SK-N-SH treated with all-trans-retinoic acid at 6 μM for 48 hours (cell line): ENCODE measurements at regions not wholly inside any gene's neighbourhood (a gene's known extent, or its start where the extent isn't known, plus 50 kb on each side); places are given as distances from the start of the nearest gene placed in this dataset.

Experiments
- ATAC-seq: fragments of 200-7000 bp; cut with Tn5 transposase; 3 replicates; pipeline ENCODE4 v1.9.1; 2020; ENCODE audit warnings: mild to moderate bottlenecking, moderate library complexity
- ARNTL ChIP-seq: fragments of 450-650 bp; formaldehyde crosslinking; IDR thresholded peaks from 2 replicates; pipeline ENCODE4 v1.5.0; 2020; ENCODE audit warnings: low read depth, mild to moderate bottlenecking, moderate library complexity, borderline replicate concordance
- BACH2 ChIP-seq: fragments of 250-450 bp; sonication (Bioruptor Pico); IDR thresholded peaks from 2 replicates; pipeline ENCODE4 v1.9.0; 2021; ENCODE audit warnings: mild to moderate bottlenecking, borderline replicate concordance
- CSDC2 ChIP-seq: fragments of 250-450 bp; sonication (Bioruptor Pico); IDR thresholded peaks from 2 replicates; pipeline ENCODE4 v1.5.0; 2020; ENCODE audit warnings: mild to moderate bottlenecking, moderate library complexity
- ESRRG ChIP-seq: fragments of 250-450 bp; sonication (Bioruptor Pico); IDR thresholded peaks from 2 replicates; pipeline ENCODE4 v1.6.1; 2021; ENCODE audit warnings: mild to moderate bottlenecking
- GLIS3 ChIP-seq: fragments of 250-450 bp; sonication (Bioruptor Pico); IDR thresholded peaks from 2 replicates; pipeline ENCODE4 v1.5.0; 2020; ENCODE audit warnings: mild to moderate bottlenecking, moderate library complexity
- ISL1 ChIP-seq: fragments of 250-450 bp; sonication (Bioruptor Pico); IDR thresholded peaks from 2 replicates; pipeline ENCODE4 v2.1.2; 2022; ENCODE audit warnings: mild to moderate bottlenecking, moderate library complexity
- OSR1 ChIP-seq: fragments of 250-450 bp; sonication (Bioruptor Pico); IDR thresholded peaks from 2 replicates; pipeline ENCODE4 v1.8.0; 2022; ENCODE audit warnings: moderate library complexity, mild to moderate bottlenecking, inconsistent platforms
- RARB ChIP-seq: fragments of 250-450 bp; sonication (Bioruptor Pico); IDR thresholded peaks from 2 replicates; pipeline ENCODE4 v1.8.0; 2021; ENCODE audit warnings: mild to moderate bottlenecking, moderate library complexity
- SNAI2 ChIP-seq: fragments of 250-450 bp; sonication (Bioruptor Pico); IDR thresholded peaks from 2 replicates; pipeline ENCODE4 v1.5.0; 2020; ENCODE audit warnings: mild to moderate bottlenecking, moderate library complexity
- TCF4 ChIP-seq: fragments of 250-450 bp; sonication (Bioruptor Pico); IDR thresholded peaks from 2 replicates; pipeline ENCODE4 v1.8.0; 2021; ENCODE audit warnings: mild to moderate bottlenecking, moderate library complexity, borderline replicate concordance
- TOX ChIP-seq: fragments of 250-450 bp; sonication (Bioruptor Pico); IDR thresholded peaks from 2 replicates; pipeline ENCODE4 v1.8.0; 2021; ENCODE audit warnings: mild to moderate bottlenecking, moderate library complexity, borderline replicate concordance
- ZC3H10 ChIP-seq: fragments of 250-450 bp; sonication (Bioruptor Pico); IDR thresholded peaks from 2 replicates; pipeline ENCODE4 v1.5.1; 2021; ENCODE audit warnings: mild to moderate bottlenecking, moderate library complexity
- ZFP3 ChIP-seq: fragments of 250-450 bp; sonication (Bioruptor Pico); IDR thresholded peaks from 2 replicates; pipeline ENCODE4 v1.5.0; 2020; ENCODE audit warnings: mild to moderate bottlenecking, moderate library complexity
- ZFP30 ChIP-seq: fragments of 450-650 bp; formaldehyde crosslinking; IDR thresholded peaks from 2 replicates; pipeline ENCODE4 v1.5.0; 2022; ENCODE audit warnings: mild to moderate bottlenecking, moderate library complexity
- ZNF565 ChIP-seq: fragments of 450-650 bp; formaldehyde crosslinking; conservative IDR thresholded peaks from 2 replicates; pipeline ENCODE4 v1.5.0; 2020; ENCODE audit warnings: low read depth, mild to moderate bottlenecking, moderate library complexity
- ZNF70 ChIP-seq: fragments of 450-650 bp; formaldehyde crosslinking; IDR thresholded peaks from 2 replicates; pipeline ENCODE4 v1.5.0; 2020; ENCODE audit warnings: mild to moderate bottlenecking, moderate library complexity
- ZNF8 ChIP-seq: fragments of 450-650 bp; formaldehyde crosslinking; IDR thresholded peaks from 2 replicates; pipeline ENCODE4 v1.5.0; 2020; ENCODE audit warnings: mild to moderate bottlenecking, moderate library complexity
- TF ChIP-seq, protein P1 (sequence below): fragments of 250-450 bp; sonication (Bioruptor Pico); IDR thresholded peaks from 2 replicates; pipeline ENCODE4 v1.5.1; 2021; ENCODE audit warnings: mild to moderate bottlenecking, moderate library complexity
- TF ChIP-seq, protein P2 (sequence below): fragments of 250-450 bp; sonication (Bioruptor Pico); IDR thresholded peaks from 2 replicates; pipeline ENCODE4 v1.8.0; 2021; ENCODE audit warnings: low read depth, mild to moderate bottlenecking, moderate library complexity, borderline replicate concordance
- TF ChIP-seq, protein P3 (sequence below): fragments of 250-450 bp; sonication (Bioruptor Pico); IDR thresholded peaks from 2 replicates; pipeline ENCODE4 v1.8.0; 2020; ENCODE audit warnings: mild to moderate bottlenecking, moderate library complexity, borderline replicate concordance
- TF ChIP-seq, protein P4 (sequence below): fragments of 250-450 bp; sonication (Bioruptor Pico); IDR thresholded peaks from 2 replicates; pipeline ENCODE4 v1.5.1; 2020; ENCODE audit warnings: low read depth, mild to moderate bottlenecking, moderate library complexity

DNA sequence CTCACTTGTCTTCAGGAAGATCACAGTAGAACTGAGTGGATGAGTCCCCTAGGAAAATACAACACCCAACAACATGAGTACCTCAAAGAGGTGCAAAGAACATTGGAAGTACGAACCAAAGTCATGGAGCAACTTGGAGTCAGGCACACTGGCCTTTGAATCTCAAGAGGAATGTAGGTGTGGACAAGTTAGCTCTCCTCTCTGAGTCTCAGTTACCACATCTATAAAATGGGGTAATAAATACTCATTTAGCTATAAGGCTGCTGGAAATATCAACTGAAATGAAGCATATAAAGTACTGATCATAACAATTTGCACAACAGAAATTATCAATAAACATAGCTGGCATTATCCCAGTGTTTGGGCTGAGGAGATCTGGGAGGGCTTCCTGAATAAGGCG lies 96.7 kb upstream of the JUN start (continued):
- TF ChIP-seq GLIS3 (CRISPR knock-in tag) (no peak), ZNF8 (no peak), CSDC2 (CRISPR knock-in tag) (no peak), TOX (CRISPR knock-in tag) (no peak), ISL1 (CRISPR knock-in tag) (no peak)
- TF ChIP-seq, protein P1, sequence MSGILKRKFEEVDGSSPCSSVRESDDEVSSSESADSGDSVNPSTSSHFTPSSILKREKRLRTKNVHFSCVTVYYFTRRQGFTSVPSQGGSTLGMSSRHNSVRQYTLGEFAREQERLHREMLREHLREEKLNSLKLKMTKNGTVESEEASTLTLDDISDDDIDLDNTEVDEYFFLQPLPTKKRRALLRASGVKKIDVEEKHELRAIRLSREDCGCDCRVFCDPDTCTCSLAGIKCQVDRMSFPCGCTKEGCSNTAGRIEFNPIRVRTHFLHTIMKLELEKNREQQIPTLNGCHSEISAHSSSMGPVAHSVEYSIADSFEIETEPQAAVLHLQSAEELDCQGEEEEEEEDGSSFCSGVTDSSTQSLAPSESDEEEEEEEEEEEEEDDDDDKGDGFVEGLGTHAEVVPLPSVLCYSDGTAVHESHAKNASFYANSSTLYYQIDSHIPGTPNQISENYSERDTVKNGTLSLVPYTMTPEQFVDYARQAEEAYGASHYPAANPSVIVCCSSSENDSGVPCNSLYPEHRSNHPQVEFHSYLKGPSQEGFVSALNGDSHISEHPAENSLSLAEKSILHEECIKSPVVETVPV (CRISPR knock-in tag): no peak
- TF ChIP-seq, all 23 proteins: peak for 0

DNA sequence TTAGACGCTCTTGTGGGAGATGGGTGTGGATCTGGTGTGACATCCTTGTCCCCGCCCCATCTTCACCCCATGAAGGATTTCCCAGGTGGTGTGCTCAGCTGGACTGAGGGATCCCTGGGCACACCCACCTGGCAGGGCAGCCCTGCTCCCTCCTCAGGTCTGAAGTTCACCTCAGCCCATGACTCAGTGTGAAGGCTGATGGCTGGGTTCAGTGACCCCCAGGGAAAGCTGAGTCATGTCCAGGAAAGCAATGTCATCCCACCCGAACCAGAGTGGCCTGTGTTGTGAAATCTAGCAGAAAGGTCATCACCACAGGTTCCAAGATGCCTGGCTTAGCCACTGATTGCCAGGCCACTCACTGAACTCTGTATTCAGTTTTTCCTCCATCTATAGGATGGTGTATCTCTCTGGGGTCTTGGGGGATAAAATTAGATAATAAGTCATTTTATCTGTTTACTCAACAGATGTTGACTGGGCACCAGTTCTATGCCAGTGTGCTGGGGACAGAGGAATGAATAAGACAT lies 97.7 kb upstream of the JUN start:
- no peak for ATAC-seq

DNA sequence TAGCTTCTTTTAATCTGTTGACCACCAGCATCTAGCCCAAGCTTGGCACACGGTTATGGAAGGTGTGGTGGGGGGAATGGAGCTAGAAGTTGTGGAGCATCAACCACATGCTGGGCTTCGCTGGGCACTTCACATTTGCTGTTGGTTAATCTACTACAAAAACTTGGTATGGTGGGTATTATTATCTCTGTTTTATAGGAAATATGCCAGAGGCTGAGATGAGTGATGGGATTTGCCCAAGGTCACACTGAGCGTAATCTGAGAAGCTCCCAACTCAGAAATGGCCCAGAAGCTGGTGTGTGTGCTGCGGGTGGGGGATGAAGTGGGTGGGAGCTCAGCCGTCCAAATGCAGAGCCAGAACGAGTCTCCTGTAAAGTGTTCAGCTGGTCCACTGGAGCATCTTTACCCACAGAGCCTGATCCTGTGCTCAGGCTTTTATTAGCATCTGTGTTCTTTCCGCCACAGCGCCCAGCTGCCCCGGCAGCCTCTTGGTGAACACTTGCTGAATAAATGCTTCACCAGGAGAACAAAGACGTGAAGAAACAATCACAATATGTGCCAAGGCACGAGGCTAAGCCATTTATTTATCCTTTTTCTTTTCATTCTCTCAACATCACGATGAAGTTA lies 98.6 kb upstream of the JUN start:
- TF ChIP-seq, protein P2, sequence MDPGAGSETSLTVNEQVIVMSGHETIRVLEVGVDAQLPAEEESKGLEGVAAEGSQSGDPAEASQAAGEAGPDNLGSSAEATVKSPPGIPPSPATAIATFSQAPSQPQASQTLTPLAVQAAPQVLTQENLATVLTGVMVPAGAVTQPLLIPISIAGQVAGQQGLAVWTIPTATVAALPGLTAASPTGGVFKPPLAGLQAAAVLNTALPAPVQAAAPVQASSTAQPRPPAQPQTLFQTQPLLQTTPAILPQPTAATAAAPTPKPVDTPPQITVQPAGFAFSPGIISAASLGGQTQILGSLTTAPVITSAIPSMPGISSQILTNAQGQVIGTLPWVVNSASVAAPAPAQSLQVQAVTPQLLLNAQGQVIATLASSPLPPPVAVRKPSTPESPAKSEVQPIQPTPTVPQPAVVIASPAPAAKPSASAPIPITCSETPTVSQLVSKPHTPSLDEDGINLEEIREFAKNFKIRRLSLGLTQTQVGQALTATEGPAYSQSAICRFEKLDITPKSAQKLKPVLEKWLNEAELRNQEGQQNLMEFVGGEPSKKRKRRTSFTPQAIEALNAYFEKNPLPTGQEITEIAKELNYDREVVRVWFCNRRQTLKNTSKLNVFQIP (CRISPR knock-in tag): no peak
- TF ChIP-seq OSR1 (CRISPR knock-in tag): no peak
- no peak for TF ChIP-seq ZFP3
- TF ChIP-seq BACH2 (CRISPR knock-in tag): no peak
- ATAC-seq: no peak; the same call in 2 of the 3 replicates

More for the DNA sequence above, 97.7 kb upstream of the JUN start:
- no peak for TF ChIP-seq ZFP3
- TF ChIP-seq ZC3H10 (CRISPR knock-in tag): no peak
- TF ChIP-seq, all 23 proteins: peak for 0

DNA sequence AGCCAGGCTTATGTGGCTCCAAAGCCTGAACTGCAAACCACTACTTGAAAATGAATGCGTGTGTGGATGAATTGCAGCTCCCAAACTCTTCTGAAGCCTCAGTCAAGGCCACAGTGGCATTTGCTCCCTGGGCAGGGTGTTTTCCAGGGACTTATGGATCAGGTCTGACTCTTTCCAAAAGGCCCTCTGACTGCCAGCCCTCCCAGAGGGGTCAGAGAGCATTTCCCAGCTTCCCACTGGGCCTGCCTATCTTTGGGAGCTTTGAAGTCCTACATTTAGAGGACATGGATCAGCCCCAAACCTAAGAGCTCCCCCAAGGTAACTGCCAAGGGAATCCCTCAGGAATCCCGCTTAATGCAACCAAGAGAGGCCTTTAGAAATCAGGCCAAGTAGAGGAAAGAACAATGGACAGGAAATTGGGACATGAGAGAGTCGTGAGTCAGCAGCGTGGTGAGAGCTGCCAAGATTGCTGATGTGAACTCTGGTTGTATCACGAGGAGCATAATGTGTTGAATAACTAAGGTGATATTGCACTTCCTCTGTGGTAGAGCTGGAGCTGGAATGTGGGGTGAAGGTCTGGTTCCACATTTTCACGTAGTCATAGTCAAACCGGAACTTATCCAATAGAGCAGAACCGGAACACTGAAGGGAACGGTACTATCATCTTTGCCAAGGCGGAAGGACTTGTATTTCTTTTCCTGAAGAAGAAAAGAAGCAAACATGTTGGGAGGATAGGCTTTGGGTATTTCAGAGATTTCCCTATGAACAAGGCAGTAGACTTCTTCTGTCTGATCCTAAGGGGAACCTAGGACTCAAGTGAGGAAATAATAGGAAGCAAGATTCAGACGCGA lies 99.4 kb upstream of the JUN start:
- TF ChIP-seq ZNF70: peak; percentile 98
- no peak for TF ChIP-seq ZNF565
- ATAC-seq: peak; percentile 85

DNA sequence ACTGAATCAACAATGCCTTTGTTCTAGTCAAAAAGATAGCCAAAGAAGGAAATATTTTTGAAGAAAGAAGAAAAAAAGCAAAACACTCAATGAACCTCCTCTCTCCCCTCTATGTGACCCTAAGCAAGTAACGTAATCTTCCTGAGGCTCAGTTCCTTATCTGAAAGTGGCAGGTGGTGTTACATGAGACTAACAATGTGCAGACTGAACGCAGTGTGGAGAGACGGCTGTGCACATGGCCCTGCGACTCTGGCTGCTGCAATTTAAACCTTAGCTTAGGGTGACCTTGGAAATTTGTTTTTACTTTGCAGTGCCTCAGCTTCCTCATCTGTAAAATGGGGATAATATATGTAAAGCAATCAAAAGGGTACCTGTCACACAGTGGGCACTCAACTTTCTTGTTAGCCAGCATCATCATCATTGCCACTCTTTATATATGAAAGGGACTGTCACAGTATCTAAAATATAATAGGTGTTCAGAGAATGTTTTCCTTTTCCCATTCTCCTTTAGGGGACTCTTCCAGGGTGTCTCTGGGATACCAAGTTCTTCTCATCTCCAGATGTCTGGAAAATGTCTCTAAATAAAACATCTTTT lies 100.1 kb upstream of the JUN start:
- ATAC-seq: no peak
- TF ChIP-seq BACH2 (CRISPR knock-in tag) (no peak), CSDC2 (CRISPR knock-in tag) (no peak), TCF4 (CRISPR knock-in tag) (no peak), OSR1 (CRISPR knock-in tag) (no peak), ZNF565 (no peak), ARNTL (CRISPR knock-in tag) (no peak), ZNF8 (no peak), ESRRG (CRISPR knock-in tag) (no peak), ZFP3 (no peak), SNAI2 (CRISPR knock-in tag) (no peak), ZFP30 (CRISPR knock-in tag) (no peak), GLIS3 (CRISPR knock-in tag) (no peak), ZC3H10 (CRISPR knock-in tag) (no peak), RARB (no peak), ZNF70 (no peak), ISL1 (CRISPR knock-in tag) (no peak)
- TF ChIP-seq, protein P1 (CRISPR knock-in tag): no peak
- TF ChIP-seq, protein P3, sequence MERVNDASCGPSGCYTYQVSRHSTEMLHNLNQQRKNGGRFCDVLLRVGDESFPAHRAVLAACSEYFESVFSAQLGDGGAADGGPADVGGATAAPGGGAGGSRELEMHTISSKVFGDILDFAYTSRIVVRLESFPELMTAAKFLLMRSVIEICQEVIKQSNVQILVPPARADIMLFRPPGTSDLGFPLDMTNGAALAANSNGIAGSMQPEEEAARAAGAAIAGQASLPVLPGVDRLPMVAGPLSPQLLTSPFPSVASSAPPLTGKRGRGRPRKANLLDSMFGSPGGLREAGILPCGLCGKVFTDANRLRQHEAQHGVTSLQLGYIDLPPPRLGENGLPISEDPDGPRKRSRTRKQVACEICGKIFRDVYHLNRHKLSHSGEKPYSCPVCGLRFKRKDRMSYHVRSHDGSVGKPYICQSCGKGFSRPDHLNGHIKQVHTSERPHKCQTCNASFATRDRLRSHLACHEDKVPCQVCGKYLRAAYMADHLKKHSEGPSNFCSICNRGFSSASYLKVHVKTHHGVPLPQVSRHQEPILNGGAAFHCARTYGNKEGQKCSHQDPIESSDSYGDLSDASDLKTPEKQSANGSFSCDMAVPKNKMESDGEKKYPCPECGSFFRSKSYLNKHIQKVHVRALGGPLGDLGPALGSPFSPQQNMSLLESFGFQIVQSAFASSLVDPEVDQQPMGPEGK (CRISPR knock-in tag): no peak
- TF ChIP-seq, protein P2 (CRISPR knock-in tag): no peak
- TF ChIP-seq, protein P4, sequence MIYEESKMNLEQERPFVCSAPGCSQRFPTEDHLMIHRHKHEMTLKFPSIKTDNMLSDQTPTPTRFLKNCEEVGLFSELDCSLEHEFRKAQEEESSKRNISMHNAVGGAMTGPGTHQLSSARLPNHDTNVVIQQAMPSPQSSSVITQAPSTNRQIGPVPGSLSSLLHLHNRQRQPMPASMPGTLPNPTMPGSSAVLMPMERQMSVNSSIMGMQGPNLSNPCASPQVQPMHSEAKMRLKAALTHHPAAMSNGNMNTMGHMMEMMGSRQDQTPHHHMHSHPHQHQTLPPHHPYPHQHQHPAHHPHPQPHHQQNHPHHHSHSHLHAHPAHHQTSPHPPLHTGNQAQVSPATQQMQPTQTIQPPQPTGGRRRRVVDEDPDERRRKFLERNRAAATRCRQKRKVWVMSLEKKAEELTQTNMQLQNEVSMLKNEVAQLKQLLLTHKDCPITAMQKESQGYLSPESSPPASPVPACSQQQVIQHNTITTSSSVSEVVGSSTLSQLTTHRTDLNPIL (CRISPR knock-in tag): no peak
